Gastroesophageal sphincter (tissue), 4 donors: ENCODE measurements at regions not wholly inside any gene's neighbourhood (a gene's known extent, or its start where the extent isn't known, plus 50 kb on each side); places are given as distances from the start of the nearest gene placed in this dataset.

ENCODE experiments used
- ATAC-seq: fragments of 150-250 bp; one replicate; pipeline ENCODE4 v1.9.1; 2016; ENCODE audit warnings: mild to moderate bottlenecking, moderate library complexity
- H3K27ac ChIP-seq, 4 donors: fragments of 200-600 bp; sonication (generic) in 3 of 4; 1 replicate in 3 of 4; 2 replicates in 1 of 4; pipeline ENCODE4 v1.5.1; 2016 to 2019
- H3K27me3 ChIP-seq: fragments of 200-600 bp; sonication (generic); one replicate; pipeline ENCODE4 v1.5.1; 2019
- H3K36me3 ChIP-seq, 2 donors: fragments of 200-600 bp; sonication (generic); one replicate each; pipeline ENCODE4 v1.5.1; 2019; ENCODE audit warnings: control low read depth in 1 of 2
- H3K4me1 ChIP-seq, 3 donors: fragments of 200-600 bp; sonication (generic); 1 replicate in 2 of 3; 2 replicates in 1 of 3; pipeline ENCODE4 v1.5.1; 2016 to 2019; ENCODE audit warnings: control low read depth in 2 of 3
- H3K4me3 ChIP-seq, 2 donors: fragments of 200-600 bp; sonication (generic); one replicate each; pipeline ENCODE4 v1.5.1; 2019; ENCODE audit warnings: mild to moderate bottlenecking in 1 of 2, moderate library complexity in 1 of 2
- H3K9me3 ChIP-seq, 3 donors: fragments of 200-600 bp; sonication (generic); one replicate each; pipeline ENCODE4 v1.5.1; 2017 to 2019; ENCODE audit warnings: control low read depth in 2 of 3
- EP300 ChIP-seq: sonication (generic); formaldehyde crosslinking; IDR thresholded peaks from one replicate; pipeline ENCODE4 v1.6.1; 2017; ENCODE audit warnings: antibody characterized with exemption, mild to moderate bottlenecking
- POLR2A ChIP-seq, 2 donors: fragments of 450-650 bp; IDR thresholded peaks; one replicate each; pipeline ENCODE4 v1.6.1; 2017; ENCODE audit warnings: antibody characterized with exemption in 2 of 2, mild to moderate bottlenecking in 2 of 2, moderate library complexity in 1 of 2
- POLR2AphosphoS5 ChIP-seq: sonication (generic); formaldehyde crosslinking; IDR thresholded peaks from one replicate; pipeline ENCODE4 v1.6.1; 2017; ENCODE audit warnings: antibody characterized with exemption
- WGBS, 2 donors: methylation state at CpG; one replicate each; pipeline ENCODE4 v1.1.5; 2018; ENCODE audit warnings: low coverage in 1 of 2; 5-methylcytosine and 5-hydroxymethylcytosine counted together
- TF ChIP-seq, protein P1 (sequence below), 4 experiments: fragments of 200-600 bp in 2 of 4; fragments of 450-650 bp in 2 of 4; sonication (generic) in 1 of 4; IDR thresholded peaks; one replicate each; pipeline ENCODE4 v1.5.1; 2017 to 2019; ENCODE audit warnings: antibody characterized with exemption in 4 of 4, mild to moderate bottlenecking in 2 of 4, moderate library complexity in 2 of 4

DNA sequence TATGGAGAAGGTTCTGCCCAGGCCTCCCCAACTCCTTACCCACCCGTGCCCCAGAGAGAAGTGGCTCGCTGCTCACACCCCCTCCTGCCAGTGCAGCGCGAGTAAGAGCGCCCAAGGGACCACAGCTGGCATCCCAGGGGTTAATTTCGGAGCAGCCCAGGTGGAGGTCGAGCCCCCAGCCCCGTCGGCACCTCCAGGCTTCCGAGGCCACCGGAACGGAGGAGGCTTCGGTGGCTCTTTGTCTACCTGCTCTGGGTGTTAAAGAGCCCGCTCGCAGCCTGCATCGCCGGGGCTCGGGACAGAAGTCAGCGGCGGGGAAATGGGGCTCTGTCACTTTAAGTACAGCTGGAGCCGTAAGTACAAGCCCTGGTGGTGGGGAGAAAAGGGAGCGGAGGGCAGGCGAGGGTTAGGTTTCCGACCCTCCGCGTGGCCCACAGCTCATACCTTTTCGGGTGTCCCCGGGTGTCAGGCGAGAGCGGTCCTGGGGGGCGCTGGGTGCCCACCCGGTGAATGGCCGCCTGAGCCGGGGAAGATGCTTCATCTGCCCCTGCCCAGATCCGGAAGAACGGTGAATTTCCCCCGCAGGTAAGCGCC is 89.4 kb upstream of the IPO9 start:
- peak; percentile 64 for ATAC-seq
- TF ChIP-seq, protein P1, sequence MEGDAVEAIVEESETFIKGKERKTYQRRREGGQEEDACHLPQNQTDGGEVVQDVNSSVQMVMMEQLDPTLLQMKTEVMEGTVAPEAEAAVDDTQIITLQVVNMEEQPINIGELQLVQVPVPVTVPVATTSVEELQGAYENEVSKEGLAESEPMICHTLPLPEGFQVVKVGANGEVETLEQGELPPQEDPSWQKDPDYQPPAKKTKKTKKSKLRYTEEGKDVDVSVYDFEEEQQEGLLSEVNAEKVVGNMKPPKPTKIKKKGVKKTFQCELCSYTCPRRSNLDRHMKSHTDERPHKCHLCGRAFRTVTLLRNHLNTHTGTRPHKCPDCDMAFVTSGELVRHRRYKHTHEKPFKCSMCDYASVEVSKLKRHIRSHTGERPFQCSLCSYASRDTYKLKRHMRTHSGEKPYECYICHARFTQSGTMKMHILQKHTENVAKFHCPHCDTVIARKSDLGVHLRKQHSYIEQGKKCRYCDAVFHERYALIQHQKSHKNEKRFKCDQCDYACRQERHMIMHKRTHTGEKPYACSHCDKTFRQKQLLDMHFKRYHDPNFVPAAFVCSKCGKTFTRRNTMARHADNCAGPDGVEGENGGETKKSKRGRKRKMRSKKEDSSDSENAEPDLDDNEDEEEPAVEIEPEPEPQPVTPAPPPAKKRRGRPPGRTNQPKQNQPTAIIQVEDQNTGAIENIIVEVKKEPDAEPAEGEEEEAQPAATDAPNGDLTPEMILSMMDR (IDR thresholded peaks at IDR 0.05) = no peak
- TF ChIP-seq POLR2A (IDR thresholded peaks at IDR 0.05) = no peak
- TF ChIP-seq POLR2AphosphoS5 = no peak
- TF ChIP-seq EP300 = no peak
- 18% methylated on average over 4 of the region's 38 CpGs; no CpG with 5 or more reads in 1 of the 2 donors for WGBS, 2 donors
- Histone ChIP-seq H3K27me3 (no peaks in the 10 kb centered on the region), H3K4me1 (peaks cover 0 to 74% (median 31%) of the 10 kb centered on the region in 3 donors), H3K36me3 (no peaks in the 10 kb centered on the region), H3K27ac (peak overlapping the region in 3 of 4 donors; percentile 71 to 84 (median 75)), H3K9me3 (no peaks in the 10 kb centered on the region), H3K4me3 (peak overlapping the region; percentile 42 to 72)

DNA sequence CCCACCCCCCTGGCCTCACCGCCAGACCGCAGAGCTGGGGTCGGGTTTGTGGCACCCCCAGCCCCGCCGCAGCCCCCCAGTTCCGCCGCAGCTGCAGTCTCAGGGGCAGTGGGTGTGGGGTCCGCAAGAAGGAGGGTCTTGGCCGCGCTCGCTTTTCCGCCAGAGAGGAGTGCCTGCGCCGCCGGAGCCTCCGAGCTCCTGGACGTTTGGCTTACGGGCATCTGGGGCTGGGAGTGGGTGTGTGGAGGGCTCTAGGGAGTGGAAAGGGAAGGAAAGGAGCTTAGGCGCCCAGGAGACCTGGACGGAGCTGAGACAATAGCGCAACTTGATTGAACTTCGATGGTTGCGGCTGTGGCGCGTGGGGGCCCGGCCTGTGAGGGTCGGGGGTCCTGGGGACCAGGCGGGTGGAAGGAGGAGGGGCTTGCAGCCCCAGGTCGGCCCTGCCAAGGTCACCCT is 88.8 kb upstream of the IPO9 start:
- H3K27ac ChIP-seq = peak overlapping the region in 3 of 4 donors; percentile 71 to 84 (median 75)
- H3K27me3 ChIP-seq = no peaks in the 10 kb centered on the region
- no peaks in the 10 kb centered on the region for H3K36me3 ChIP-seq
- ATAC-seq = no peak
- peaks cover 0 to 69% (median 31%) of the 10 kb centered on the region in 3 donors for H3K4me1 ChIP-seq
- TF ChIP-seq POLR2A (IDR thresholded peaks at IDR 0.05) (no peak), POLR2AphosphoS5 (no peak), EP300 (no peak)
- TF ChIP-seq, protein P1 (IDR thresholded peaks at IDR 0.05) = no peak
- no peaks in the 10 kb centered on the region for H3K9me3 ChIP-seq
- 0% methylated on average over 1 of the region's 29 CpGs; no CpG with 5 or more reads in 1 of the 2 donors for WGBS, 2 donors
- peak overlapping the region; percentile 42 to 72 for H3K4me3 ChIP-seq

DNA sequence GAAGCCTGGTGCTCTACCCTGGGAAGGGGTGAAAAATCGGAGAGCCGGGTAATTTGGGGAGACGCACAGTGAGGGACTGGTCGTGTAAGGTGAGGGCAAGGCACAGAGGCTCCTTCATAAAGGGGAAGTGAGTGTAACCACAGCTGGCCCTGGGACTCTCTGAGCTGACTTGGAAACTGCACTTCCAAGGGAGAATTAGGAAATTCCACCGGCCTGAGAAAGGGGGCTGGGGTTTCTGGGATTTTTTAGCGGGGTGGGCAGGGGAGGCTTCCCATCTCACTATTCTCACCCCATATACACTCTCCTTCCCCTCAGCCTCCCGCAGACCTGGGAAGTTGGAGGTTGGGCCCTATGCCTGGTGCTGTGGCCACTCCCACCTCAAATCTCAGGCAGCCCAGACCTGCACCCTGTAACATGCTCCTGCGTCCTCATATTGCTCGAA is 88.3 kb upstream of the IPO9 start:
- no peaks in the 10 kb centered on the region for H3K27me3 ChIP-seq
- H3K27ac ChIP-seq = peak overlapping the region in 3 of 4 donors; percentile 71 to 84 (median 75)
- ATAC-seq = peak; percentile 22
- H3K9me3 ChIP-seq = no peaks in the 10 kb centered on the region
- TF ChIP-seq POLR2AphosphoS5 (no peak), EP300 (no peak), POLR2A (IDR thresholded peaks at IDR 0.05) (no peak)
- TF ChIP-seq, protein P1 (IDR thresholded peaks at IDR 0.05) = no peak
- 62 to 69% methylated on average over 4 to 6 of the region's 9 CpGs for WGBS, 2 donors
- H3K4me3 ChIP-seq = peak overlapping the region; percentile 42 to 72
- H3K36me3 ChIP-seq = no peaks in the 10 kb centered on the region
- peaks cover 0 to 63% (median 29%) of the 10 kb centered on the region in 3 donors for H3K4me1 ChIP-seq

DNA sequence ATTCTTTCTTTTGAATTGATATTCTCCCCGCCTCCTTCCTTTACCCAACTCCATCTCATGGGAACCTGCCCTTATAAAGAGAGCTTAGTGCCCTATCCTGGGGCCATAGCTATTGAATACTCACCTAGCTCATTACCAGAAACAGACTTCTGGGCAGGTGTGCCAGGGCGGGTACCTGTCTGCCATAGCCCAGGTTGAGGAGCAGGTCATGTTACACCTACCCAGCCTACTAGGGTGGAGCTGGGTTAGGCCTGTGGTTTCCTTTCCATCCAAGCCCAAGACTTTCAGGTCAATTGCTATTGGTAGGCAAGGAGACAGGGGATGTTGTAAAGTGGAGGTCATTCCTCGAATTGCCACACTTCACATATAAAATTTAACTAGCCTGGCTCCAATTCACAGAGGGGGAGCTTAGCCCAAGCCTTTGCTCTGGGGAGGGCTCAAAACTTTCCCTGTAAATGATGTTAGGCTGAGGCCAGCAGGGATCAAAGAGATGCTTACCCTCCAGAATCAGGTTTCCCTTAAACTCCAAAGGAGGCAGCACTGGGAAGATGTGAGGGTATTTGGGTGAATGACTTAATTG is 87.1 kb upstream of the IPO9 start:
- no peaks in the 10 kb centered on the region for H3K27me3 ChIP-seq
- ATAC-seq = no peak
- no peaks in the 10 kb centered on the region for H3K9me3 ChIP-seq
- H3K27ac ChIP-seq = peak overlapping the region in 2 of 4 donors; percentile 10 to 71
- 100% methylated on average over 1 of the region's 3 CpGs; no CpG with 5 or more reads in 1 of the 2 donors for WGBS, 2 donors
- no peaks in the 10 kb centered on the region for H3K36me3 ChIP-seq
- TF ChIP-seq, protein P1 (IDR thresholded peaks at IDR 0.05) = no peak
- TF ChIP-seq POLR2AphosphoS5 (no peak), POLR2A (IDR thresholded peaks at IDR 0.05) (no peak), EP300 (no peak)
- H3K4me3 ChIP-seq = no peak overlapping the region
- peaks cover 0 to 52% (median 24%) of the 10 kb centered on the region in 3 donors for H3K4me1 ChIP-seq
